Ramos (cell line): ENCODE measurements at regions not wholly inside any gene's neighbourhood (a gene's known extent, or its start where the extent isn't known, plus 50 kb on each side); places are given as distances from the start of the nearest gene placed in this dataset.

Experiments
- in situ Hi-C: fragments of 300-500 bp; cut with MboI; formaldehyde crosslinking; loops from one replicate; pipeline ENCODE4 v1.14.3; 2022; ENCODE audit warnings: low sequenced_read_pairs; ENCODE audit not compliant: unreplicated experiment

DNA sequence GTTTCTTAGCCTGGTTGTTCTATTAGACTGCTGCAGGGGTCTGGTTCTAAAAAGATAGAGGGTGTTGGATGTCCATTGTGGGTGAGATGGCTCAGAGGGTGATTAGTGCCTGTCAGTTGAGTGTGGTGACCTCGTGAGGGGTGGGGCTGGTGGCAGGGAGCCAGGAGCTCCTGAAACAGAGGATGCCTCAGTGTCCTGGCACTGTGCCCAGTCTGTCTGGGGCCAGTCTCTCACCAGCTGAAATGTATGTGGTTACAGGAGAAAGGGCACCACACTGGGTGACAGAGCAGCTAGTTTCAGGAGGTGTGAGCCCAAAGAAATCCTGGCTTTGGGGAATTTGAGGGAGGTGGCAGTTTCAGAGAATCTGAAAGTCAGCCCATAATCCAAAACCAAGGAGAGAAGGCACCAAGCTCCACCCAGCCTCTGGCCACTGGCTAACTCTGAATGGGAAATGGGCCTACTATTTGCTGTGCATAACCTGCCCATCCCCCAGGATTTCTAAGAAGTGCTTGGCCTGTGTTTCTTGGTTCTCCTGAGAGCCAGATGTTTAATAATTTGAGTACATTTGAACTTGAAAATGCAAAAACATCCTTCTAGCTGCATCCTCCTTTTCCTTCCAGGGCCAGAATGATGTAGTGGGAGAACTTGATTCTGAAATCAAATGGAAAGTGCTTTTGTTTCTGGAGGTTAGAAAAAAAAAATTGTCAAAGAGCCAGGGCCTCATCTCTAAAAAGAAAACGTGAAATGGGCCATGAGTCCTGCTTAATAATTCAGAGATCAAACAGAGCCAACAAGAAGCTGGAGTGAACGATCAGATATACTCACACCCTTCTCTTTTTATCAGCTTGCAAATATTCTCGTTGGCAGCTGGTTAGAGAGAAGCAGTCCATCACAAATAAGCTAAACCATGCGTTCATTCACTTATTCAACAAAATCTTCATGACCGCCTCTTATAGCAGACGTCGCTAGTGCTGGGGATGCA, 92.3 kb downstream of the B3GNT2 start:
- in situ Hi-C loops, result no loop called here

DNA sequence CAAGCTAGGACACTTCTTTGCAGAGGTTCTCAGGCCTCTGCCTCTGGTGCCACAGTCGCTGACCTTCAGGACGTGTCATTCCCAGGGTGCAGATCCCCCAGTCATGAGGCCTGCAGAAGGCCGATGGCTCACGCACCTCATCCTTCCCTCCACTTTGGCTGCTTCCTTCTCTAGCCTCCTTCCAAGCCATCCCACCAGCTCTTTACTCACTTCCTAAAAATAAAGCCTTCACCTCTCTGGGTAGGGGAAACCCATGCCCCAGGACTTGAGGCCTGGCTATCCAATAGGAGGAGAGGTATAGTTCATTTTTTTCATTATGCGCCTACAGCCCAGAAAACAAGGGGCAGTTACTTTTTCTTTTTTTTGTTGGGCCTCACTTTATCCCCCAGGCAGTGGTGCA, 91.4 kb downstream of the B3GNT2 start:
- in situ Hi-C loops, result no loop called here

DNA sequence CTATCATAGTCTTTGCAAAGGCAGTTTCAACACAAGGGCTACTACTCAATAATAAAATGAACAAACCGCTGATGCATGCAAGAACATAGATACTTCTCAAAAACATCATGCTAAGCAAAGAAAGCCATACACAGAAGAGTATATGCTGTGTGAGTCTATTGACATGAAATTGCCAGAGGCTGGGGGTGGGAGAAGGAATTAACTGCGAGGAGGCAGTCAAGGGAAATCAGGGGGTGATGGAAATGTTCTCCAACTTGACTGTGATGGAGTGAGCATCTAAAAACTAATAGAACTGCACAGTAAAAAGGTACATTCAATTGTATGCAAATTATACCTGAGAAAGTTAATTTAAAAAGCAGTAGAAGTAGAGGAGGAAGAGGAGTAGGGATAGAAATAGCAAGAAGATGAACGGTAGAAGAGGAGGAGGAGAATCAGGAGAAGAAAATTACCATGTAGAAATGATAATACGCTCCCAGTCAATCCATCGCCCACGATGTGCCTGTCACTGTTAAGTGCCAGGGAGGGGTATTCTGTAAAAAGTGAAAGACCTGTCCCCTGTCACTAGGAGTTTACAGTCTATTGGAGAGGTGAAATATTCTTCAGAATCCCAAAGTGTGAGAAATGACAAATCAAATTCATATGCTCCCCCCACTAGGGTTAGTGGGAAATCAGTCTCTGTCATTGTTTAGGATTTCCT, 90.3 kb downstream of the B3GNT2 start:
- in situ Hi-C loops, result no loop called here

DNA sequence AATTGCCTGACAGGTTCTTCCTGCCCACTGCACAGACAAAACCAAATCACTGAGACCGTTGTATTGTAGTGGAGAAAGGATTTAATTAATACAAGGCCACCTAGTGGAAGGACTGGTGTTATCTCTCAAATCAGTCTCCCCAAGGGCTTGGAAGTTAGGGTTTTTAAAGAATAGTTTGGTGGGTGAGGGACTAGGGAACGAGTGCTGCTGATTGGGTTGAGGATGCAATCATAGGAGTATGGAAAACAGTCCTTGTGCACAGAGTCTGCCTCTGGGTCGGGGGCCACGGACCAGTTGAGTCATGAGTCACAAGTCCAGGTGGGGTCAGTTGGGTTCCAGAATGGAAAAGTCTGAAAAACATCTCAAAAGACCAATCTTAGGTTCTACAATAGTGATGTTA, 89.1 kb downstream of the B3GNT2 start:
- in situ Hi-C loops, result no loop called here

DNA sequence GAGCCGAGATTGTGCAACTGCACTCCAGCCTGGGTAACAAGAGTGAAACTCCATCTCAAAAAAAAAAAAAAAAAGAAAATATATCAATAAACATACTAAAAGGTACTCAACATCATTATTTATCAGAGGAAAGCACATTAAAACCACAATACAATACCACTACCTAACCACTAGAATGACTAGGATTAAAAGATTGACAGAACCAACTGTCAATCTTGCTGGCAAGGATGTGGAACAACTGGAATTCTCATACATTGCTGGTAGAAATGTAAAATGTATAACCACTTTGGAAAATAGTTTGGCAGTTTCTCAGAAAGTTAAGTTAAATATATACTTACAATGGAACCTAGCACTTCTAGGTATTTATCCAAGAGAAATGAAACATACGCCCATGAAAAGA, 88.6 kb downstream of the B3GNT2 start:
- in situ Hi-C loops, result no loop called here

DNA sequence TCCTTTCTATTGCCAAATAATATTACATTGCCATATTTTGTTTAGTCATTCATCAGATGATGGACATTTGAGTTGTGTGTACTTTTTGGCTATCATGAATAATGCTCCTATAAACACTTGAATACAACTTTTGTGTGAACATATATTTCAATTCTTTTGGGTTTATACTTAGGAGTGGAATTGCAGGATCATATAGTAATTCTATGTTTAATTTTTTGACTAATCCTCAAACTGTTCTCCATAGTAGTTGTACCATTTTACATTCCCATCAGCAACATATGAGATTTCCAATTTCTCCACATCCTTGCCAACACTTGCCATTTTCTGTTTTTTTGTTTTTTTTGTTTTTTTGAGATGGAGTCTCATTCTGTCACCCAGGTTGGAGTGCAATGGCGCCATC, 87.2 kb downstream of the B3GNT2 start:
- in situ Hi-C loops, result no loop called here

DNA sequence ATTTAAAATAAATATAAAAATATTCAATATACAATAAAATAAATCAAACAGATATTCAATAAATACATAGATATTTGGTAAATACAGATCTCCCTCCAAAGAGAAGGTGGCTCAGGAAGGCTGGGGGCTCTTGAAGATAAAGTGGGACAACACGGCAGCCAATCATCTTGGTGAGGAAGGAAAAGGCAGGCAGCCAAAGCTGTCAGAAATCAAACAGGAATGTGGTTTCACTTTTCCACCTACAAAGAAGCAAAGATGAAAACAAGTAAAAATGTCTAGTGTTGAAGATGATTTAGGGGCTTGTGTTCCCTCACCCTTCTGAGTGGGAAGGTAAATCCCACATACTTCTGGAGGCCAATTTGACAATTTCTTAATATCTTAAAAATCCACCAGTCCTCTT, 85.7 kb downstream of the B3GNT2 start:
- in situ Hi-C loops, result no loop called here

DNA sequence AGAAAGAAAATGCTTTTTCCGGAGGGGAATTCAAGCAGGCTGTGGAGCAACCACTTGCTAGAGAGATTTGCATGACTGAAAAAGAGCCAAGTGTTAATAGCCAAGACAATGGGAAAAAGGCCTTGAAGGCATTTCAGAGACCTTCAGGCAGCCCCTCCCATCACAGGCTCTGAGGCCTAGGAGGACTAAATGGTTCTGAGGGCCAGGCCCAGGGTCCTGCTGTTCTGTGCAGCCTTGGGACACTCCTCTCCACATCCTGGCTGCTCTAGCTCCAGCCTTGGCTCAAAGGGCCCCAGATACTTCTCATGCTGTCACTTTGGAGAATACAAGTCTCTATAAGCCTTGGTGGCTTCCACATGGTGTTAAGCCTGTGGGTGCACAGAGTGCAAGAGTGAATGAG, 81.8 kb downstream of the B3GNT2 start:
- in situ Hi-C loops, result no loop called here
